NCI-H2227 treated with DMSO at 0.1 percent for 48 hours (cell line): ENCODE measurements at regions not wholly inside any gene's neighbourhood (a gene's known extent, or its start where the extent isn't known, plus 50 kb on each side); places are given as distances from the start of the nearest gene placed in this dataset.
"Not testable (repeated sequence)": the region's sequence is repeated elsewhere in the genome, so short reads cannot be mapped to it uniquely, and the experiment has no call there.

Experiments
- DNase-seq: peaks from one replicate; lab custom pipeline; 2025; lab: John Stamatoyannopoulos, UW

DNA sequence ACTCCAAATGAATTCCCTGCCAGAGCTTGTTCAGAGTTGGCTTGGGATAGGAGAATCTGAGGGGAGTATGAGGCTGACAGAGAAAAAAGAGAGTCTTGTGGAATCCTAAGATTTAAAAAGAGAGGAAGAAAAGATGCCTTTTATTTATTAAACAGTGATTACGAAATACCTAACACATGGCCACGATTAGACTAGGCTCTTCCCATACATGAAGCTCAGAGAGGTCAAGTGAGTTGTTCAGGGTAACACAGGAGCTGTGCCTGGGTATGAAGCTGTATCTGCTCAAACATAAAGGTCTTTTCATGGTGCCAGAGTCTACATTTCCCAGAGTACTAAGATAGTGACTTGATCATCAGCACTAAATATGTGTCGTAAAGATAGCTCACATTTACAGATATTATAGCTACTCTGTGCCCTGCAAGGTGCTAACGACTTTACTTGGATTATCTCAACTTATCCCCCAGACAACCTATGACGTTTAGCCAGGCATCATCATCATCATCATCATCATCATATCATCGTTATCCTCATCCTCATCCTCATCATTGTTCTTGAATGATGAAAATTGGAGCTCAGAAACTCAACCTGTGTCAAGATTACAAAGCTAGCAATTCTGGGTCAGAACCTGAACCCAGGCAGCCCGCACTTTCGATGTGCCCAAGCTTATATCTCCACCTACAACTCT, 500.8 kb downstream of the NPIPA7 start:
- DNase-seq, result no peak

DNA sequence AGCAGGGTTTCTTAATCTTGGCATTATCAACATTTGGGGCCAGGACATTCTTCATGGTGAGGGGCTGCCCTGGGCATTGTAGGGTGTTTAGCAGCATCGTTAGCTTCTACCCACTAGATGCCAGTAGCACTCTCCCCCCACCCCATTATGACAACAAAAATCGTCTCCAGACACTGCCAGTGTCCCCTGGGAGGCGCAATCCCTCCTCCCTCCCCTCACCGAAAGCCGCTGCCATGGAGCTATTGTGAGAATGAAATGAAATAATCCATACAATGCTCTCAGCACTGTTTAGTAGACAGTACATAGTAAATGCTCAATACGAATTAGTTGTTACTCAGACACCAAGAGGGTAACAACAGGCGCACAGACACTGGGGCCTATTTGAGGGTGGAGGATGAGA, 502.9 kb downstream of the NPIPA7 start:
- no peak for DNase-seq

DNA sequence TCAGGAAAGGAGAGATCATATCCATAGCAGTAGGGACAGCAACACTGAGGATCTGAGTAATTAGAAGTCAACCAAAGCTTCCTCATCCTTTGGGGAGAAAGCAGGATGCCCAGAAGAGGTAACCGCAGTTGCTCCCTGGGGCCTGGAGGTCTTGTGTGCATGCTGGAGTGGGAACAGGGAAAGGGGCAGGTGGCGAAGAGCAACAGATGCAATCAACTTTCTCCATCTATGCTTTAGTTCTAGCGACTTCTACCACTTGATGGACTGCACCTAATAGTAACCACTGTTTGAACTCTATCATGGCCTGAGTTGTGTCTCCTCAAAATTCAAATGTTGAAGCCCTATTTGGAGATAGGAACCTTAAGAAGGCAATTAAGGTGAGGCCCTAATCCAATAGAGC, 503.8 kb downstream of the NPIPA7 start:
- no peak for DNase-seq

DNA sequence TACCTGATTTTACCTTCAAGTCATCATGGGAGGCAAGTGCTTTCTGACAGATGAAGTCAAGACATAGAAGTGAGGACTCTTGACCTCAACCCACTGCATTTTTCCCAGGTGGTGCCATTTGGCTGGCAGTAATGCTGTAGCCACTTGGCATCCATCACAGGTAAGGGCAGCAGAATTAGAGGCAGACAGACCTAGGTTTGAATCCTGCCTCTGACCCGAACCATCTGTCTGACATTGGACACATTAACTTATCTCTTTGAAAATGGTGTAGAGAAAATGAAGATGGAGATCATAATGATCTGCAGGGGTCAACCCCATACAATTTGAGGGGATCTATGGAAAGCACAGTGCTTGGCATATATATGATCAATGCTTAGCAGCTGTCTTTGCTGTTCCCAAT, 505.5 kb downstream of the NPIPA7 start:
- DNase-seq, result no peak

DNA sequence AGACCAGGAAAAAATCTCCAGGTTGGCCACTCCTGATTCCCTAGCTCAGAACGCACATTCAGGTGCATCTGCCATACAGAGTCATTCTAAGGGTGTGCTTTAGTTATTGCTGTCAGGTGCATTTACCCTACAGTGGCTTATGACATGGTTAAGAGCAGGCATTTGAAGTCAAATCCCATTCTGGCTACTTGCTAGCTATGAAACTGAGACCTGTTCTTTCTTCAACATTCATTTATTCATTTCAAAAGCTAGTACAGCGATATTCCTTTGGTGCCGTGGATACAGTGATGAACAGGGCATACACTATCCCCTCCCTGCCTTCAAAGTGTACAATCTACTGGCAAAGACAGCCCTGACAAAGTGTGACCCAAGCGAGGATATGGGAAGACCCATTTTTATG, 508.3 kb downstream of the NPIPA7 start:
- no peak for DNase-seq

DNA sequence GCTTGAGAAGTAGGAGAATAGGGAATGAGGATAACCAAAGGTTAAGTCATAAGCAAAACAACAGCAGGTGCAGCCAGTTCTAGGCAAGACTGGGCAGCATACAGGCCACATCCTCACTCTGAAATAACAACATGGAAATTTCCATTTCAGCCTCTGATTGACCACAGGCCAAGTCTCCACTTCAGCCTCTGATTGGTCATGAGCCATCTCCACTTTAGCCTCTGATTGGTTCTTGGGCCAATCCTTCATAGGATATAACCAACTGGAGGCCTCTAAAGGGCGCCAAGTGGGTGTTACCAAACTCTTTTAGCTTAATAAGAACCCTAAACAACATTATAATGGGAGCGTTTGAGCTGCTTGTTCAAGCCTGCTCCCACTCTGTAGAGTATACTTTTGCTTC, 512.0 kb downstream of the NPIPA7 start:
- no peak for DNase-seq

DNA sequence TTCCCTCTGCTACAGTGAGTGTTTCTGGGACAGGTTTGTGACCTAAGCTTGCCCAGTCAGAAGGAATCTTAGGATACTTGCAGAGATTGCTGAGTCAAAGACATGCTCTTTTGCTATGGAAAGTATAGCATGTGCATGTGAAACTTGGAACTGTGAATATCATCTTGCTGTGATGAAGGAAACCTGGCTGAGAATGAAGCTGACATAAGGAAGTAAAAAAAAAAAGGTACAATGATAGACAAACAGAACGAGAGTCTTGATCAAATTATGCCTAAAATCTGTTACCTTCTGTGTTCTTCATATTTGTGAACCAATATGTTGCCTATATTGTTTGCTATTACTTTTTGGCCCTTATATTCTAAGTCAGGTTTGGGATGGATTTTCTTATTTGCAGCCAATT, 525.7 kb downstream of the NPIPA7 start:
- no peak for DNase-seq

DNA sequence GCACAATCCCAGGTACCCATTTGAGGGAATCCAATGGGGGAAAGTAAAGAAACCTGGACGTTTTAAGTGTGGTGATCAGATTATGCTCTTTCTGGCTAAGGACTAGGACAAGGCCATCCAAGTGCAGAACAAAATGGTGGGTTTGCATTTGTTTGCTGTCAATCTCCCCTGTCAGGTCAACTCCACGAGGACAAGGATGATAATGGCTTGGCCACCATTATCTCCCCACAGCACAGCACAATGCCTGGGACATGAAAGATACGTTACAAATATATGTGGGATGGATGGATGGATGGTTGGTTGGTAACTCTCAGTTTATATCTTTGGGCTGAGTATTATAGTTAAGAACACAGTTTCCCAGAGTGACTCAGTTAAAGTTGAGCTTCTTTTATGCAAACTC, 526.9 kb downstream of the NPIPA7 start:
- DNase-seq, result no peak

DNA sequence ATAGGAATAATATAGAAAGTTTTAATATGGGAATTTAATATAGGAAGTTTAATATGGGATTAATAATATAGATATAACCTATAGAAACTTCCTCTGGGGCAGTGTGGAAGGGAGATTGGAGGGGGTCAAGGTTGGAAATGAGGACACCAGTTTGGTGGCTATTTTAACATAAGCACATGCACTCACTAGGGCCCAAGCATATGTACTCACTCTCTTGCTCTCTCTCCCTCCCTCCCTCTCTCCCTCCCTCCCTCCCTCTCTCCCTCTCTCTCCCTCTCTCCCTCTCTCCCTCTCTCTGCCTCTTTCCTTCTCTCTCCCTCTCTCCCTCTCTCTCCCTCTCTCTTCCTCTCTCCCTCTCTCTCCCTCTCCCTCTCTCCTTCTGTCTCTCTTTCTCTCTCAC, 528.1 kb downstream of the NPIPA7 start:
- no peak for DNase-seq

DNA sequence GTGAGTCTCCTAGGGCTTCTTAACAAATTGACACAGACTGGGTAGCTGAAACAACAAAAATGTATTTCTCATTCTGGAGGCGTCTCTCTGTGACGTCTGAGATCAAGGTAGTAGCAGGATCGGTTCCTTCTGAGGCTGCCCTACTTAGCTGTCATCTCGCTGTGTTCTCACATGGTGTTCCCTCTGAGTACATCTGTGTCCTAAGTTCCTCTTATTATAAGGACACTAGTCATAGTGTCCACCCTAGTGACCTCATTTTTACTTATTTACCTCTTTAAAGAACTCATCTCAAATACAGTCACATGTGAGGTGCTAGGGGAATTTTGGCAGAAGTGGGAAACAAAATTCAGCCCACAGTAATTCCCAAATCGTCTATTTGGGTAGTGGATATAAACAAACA, 529.1 kb downstream of the NPIPA7 start:
- no peak for DNase-seq

DNA sequence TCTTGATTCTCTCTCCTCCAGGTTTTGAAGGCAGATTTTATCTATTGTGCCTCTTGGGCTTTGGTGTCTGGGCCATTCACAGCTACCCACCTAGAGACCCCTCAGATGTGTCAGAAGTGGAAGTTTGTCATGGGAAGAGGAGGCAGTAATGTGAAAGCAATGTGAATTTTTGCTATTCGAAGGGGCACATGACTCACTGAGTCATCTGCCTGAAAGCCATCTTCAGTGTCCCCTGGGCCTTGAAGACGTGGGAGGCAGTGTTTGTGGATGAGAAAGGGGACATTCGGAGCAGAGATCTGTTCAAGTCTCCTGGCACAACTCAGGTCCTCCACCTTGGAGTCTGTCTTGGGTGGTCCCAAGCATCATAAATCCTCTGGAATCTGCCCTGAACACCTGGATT, 530.2 kb downstream of the NPIPA7 start:
- no peak for DNase-seq

DNA sequence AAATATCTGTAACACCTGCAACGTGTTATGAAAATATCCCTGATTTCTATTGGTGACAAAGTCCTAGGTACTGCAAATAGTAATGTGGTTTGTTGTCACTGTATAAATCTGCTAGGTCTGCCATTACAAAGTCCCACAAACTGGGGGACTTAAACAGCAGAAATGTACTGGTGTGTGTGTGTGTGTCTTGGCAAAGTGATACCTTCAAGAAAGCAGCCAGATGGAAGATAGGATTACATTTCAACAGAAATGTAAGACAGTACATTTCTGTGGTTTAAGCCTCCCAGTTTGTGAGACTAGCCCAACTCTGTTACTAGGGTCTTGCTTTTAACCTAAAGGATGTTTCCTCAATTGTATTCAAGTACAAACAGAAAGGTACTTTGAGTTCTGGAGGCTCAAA, 531.7 kb downstream of the NPIPA7 start:
- DNase-seq, result no peak

DNA sequence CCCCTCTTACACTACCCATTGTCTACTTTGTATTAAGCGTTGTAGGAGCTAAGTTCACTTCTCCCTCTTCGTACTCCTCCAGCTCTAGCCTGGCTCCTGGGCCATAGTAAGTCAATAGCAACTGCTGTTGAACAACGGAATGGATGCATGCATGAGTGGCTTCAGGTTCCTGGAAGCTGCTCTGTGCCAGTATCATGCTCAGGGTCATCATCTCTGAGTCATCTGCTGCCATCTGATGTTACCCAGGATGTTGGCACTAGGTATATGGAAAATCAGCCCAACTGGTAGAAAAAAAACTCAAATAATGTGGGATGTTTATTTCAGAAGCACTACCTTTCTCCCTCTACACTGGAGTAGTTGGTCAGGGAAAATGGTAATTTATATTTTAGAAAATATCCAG, 536.8 kb downstream of the NPIPA7 start:
- no peak for DNase-seq

DNA sequence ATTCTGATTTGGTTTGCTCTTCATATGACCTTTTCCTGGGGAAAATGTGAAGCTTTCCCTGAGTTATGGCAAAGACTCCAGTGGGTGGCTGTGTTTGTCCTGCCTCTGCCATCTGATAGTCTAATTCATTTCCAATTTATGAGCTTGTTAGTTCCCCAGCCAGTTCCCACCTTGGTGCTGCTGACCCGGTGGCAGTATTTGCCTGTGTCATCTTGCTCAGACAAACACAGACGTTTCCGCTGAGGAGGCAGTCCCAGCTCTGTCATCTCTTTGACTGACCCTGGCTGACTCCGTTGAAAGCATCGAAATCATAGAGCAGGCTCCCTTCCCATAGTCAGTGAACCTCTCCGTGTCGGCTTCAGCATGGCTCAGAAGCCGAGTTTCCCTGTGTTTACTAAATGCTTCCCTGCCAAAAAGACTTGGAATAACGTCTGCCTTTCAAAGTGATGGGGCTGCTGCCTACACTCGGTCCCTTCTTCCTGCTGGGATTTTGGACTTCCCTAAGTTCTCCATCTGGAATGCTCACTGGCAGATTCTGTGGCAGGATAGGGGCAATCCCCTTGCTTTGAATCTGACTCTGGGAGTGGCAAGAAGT, 538.3 kb downstream of the NPIPA7 start:
- no peak for DNase-seq

DNA sequence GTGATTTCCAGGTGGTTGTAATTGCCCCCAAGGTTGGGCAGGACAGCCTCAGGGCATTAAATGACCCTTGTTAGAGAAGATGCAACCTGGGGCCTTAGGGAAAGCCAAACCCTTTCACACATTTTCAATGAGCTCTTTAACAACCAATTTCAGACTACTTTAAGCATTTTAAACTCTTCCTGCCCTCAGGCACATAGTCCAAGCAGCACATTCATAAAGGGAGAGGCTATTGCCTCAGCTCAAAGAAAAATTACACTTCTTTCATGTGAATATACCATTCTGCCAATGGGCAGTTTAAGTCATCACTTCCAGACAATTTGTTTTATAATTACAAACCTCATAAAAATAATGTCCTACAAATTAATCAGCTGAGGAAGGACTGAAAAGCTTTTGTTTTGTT, 544.5 kb downstream of the NPIPA7 start:
- DNase-seq, result no peak

DNA sequence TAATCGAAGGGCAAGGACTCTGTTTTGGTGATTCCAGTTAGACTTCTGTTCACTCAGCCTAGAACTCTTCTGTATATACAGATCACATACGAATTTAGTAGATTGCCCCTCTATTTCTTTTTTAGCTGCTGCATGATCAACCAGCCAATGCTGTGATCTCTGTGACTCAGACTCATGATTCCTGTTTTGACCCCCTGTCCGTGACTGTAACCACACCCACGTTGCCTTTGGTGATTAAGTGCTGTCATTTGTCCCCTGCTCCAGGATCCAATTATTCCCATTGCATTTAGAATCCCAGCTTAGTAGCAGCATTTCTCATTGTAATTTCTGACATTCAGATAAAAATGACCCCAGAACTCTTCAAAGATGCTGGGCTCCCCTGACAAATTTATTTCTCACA, 545.7 kb downstream of the NPIPA7 start:
- DNase-seq, result no peak

DNA sequence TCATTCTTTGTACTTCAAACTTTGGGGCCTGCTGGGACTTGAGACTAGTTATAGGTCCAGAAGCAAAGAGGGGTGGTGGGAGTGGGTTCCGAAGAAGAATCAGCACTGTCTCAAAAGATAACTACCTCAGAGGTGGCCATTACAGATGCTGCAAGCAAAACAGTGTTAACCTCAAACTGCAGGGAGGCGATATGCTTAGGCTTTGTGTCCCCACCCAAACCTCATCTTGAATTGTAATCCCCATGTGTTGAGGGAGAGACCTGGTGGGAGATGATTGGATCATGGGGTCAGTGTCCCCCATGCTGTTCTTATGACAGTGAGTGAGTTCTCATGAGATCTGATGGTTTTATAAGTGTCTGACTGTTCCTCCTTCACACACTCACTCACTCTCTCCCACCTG, 545.3 kb downstream of the XYLT1 start:
- DNase-seq, result no peak

DNA sequence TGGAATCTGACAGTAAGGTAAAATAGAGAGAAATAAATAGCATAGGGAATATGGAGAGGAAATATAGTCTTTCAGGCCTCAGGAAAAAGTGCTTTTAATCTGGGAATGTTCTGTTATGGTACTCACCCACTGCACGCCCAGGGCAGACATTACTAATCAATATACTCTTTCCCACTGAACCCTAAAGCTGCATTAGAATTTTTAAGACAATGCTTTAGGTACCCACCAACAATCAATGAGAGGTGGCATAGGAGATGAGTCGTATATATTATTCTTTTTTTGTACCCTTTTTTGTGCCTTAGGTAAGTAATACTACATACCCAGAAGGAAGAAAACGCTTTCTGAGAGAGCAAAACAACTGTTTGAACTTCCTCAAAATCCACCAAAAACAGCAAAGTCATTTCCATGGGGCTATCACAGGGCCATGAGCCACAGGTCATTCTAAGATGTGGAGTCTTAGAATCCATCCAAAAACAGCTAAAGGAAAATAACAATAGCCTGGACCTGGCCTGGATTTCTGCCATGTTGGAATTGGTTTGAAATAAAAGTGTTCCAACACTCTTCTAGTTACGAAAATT, 542.1 kb downstream of the XYLT1 start:
- no peak for DNase-seq

DNA sequence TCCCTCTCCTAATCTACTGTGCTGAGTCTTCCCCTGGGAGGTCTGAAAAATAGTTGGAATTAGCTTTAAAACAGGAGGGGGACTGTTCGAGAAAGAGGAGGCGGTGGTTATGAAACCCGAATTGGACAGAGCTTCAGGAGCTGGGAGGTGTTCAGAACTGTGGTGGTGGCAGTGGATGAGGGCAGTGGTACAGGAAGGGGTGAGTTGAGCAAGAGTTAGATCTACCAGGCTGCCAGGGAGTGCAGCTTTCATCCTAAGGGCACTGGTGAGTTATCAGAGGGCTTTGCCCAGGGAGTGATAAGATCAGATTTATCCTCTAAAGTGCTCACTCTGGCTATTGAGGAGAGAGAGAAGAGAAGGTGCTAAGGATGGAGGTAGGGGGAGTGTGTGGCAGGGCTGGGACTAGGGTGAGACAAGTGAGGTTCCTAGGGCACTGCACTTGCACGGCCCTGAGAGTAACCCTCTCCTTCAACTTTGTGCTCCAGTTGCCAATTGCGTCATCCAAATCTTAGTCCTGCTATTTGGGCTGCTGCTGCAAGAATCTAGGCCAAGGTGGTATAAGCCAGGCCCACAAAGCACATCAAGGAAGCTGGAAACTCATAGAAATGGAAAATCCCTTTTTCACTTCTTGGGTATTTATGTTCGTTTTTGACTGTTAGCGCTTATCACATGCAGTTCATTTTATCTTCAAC, 540.3 kb downstream of the XYLT1 start:
- DNase-seq, result no peak

DNA sequence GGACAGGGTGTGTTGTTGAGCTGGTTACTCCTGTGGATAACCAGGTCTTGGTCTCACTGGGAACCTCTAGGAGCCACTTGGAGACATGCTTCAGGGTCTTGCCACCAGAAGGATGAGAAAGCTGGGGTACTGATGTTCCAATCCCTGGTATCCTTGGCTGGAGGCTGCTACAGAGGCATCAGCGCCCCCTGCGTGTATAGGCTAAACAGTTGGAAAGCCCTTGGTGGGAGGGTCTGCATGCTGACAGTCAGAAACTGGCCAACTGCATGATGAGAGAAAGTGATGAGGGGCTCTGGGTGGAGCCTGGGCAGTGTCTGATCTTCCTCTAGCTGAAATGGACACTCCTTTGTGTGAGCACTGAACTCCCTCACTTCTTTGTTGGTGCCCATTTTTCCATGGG, 536.9 kb downstream of the XYLT1 start:
- no peak for DNase-seq

DNA sequence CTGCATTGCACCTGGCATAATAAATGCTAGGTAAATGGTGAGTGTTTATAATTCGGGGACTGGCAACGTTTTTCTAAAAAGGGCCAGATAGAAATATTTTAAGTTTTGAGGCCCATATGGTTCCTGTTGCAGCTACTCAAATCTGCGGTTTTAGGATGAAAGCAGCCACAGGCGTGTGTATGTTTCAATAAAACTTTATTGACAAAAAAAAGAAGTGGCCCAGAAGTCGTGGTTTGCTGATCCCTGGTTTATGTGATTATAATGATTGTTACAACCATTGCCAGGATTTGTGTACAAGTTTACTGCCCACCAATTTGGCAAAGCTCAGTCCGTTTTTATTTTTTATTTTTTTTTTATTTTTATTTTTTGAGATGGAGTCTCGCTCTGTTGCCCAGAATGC, 536.1 kb downstream of the XYLT1 start:
- DNase-seq, result no peak

DNA sequence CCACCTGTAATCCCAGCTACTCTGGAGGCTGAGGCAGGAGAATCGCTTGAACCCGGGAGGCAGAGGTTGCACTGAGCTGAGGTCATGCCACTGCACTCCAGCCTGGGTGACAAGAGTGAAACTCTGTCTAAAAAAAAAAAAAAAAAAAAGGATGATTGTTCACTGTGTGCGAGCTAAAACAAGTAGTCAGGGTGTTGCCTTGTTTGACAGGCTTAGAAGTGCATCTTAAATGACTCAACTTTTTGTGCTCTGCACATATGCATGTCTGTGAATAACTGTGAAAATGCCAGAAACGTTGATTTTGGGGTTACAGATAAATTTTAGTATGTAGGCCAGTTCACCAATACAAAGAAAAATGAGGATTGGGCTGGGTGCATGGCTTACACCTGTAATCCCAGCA, 534.9 kb downstream of the XYLT1 start:
- not testable (repeated sequence) for DNase-seq

DNA sequence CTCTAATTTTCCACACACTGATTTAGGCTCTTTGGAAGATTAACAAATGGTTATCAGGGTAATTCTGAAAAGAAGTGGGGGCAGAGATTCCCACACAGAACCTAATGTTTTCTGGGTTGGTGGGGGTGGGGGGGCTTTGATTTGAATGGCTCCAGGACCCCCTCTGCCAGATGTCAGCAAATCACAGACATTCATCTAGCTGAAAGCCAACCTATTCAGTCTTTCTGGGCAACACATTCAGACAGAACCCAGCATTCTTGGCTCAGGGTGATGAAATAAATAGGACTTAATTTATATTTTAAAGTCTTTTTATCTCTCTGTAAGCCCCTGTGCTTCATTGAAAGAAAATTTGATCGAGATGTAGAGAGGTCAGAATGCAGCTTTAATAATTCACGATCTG, 533.2 kb downstream of the XYLT1 start:
- no peak for DNase-seq
